Prostate gland (tissue), 2 donors: ENCODE measurements at regions not wholly inside any gene's neighbourhood (a gene's known extent, or its start where the extent isn't known, plus 50 kb on each side); places are given as distances from the start of the nearest gene placed in this dataset.

ENCODE experiments used
- DNase-seq: peaks from one replicate; pipeline ENCODE4 v3.0.0-alpha.2; 2019; ENCODE audit warnings: low spot score
- H3K27ac ChIP-seq, 2 donors: fragments of 200-600 bp; sonication (generic); 2 replicates each; pipeline ENCODE4 v1.5.1; 2017 to 2019
- H3K27me3 ChIP-seq: fragments of 200-600 bp; sonication (generic); replicated peaks from 2 replicates; pipeline ENCODE4 v1.5.1; 2019; ENCODE audit not compliant: insufficient read depth
- H3K36me3 ChIP-seq, 2 donors: fragments of 200-600 bp; sonication (generic); 1 replicate in 1 of 2; 2 replicates in 1 of 2; pipeline versions ENCODE4 v1.5.1 to v1.8.1; 2017 to 2019
- H3K4me1 ChIP-seq: fragments of 200-600 bp; sonication (generic); replicated peaks from 2 replicates; pipeline ENCODE4 v1.5.1; 2019
- H3K4me3 ChIP-seq, 2 donors: fragments of 200-600 bp; sonication (generic); 2 replicates each; pipeline ENCODE4 v1.5.1; 2017 to 2019
- H3K9me3 ChIP-seq: fragments of 200-600 bp; sonication (generic); 2 replicates; pipeline ENCODE4 v1.5.1; 2017
- POLR2A ChIP-seq: fragments of 450-650 bp; IDR thresholded peaks from one replicate; pipeline ENCODE4 v1.6.1; 2016; ENCODE audit warnings: antibody characterized with exemption, mild to moderate bottlenecking
- POLR2AphosphoS5 ChIP-seq: sonication (generic); formaldehyde crosslinking; IDR thresholded peaks from one replicate; pipeline ENCODE4 v1.6.1; 2017; ENCODE audit warnings: antibody characterized with exemption
- WGBS: methylation state at CpG from one replicate; pipeline ENCODE4 v1.1.5; 2018; 5-methylcytosine and 5-hydroxymethylcytosine counted together
- intact Hi-C: fragments of 100-400 bp; cut with DNase I; formaldehyde crosslinking; loops from one replicate; pipeline ENCODE4 v1.14.2; 2022
- TF ChIP-seq, protein P1 (sequence below), 4 experiments: fragments of 200-600 bp in 2 of 4; fragments of 450-650 bp in 2 of 4; sonication (generic) in 2 of 4; IDR thresholded peaks; 1 replicate in 3 of 4; 2 replicates in 1 of 4; pipeline ENCODE4 v1.5.1; 2016 to 2019; ENCODE audit warnings: antibody characterized with exemption in 4 of 4, mild to moderate bottlenecking in 2 of 4, moderate library complexity in 2 of 4

DNA sequence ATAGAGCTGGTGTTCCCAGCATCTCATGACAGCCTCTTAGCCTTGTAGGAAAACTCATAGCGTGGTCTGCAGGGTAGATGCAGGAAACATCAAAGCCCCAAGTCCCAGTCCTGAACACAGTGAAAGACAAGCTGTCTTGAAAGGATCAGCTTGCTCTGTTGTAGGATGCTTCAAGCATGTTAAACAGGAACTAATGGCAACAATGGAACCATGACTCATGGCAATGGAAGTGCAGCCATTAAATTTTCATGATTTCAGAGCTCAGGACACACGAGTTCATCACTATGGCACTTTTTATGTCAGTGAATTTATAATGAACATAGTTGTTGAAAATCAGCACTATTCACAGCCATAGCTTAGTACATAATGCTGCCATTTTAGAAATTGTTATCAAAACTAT, 367.7 kb downstream of the KIF16B start:
- H3K4me1 ChIP-seq: no peaks in the 10 kb centered on the region
- H3K27me3 ChIP-seq: no peaks in the 10 kb centered on the region
- H3K4me3 ChIP-seq: no peak overlapping the region
- intact Hi-C loops: no loop called here
- 59% methylated on average over 2 of the region's 2 CpGs for WGBS
- H3K27ac ChIP-seq: no peak overlapping the region
- DNase-seq: no peak
- TF ChIP-seq POLR2AphosphoS5 (no peak), POLR2A (no peak)
- TF ChIP-seq, protein P1, sequence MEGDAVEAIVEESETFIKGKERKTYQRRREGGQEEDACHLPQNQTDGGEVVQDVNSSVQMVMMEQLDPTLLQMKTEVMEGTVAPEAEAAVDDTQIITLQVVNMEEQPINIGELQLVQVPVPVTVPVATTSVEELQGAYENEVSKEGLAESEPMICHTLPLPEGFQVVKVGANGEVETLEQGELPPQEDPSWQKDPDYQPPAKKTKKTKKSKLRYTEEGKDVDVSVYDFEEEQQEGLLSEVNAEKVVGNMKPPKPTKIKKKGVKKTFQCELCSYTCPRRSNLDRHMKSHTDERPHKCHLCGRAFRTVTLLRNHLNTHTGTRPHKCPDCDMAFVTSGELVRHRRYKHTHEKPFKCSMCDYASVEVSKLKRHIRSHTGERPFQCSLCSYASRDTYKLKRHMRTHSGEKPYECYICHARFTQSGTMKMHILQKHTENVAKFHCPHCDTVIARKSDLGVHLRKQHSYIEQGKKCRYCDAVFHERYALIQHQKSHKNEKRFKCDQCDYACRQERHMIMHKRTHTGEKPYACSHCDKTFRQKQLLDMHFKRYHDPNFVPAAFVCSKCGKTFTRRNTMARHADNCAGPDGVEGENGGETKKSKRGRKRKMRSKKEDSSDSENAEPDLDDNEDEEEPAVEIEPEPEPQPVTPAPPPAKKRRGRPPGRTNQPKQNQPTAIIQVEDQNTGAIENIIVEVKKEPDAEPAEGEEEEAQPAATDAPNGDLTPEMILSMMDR (IDR thresholded peaks at IDR 0.05): no peak
- no peaks in the 10 kb centered on the region for H3K9me3 ChIP-seq
- H3K36me3 ChIP-seq: no peaks in the 10 kb centered on the region

DNA sequence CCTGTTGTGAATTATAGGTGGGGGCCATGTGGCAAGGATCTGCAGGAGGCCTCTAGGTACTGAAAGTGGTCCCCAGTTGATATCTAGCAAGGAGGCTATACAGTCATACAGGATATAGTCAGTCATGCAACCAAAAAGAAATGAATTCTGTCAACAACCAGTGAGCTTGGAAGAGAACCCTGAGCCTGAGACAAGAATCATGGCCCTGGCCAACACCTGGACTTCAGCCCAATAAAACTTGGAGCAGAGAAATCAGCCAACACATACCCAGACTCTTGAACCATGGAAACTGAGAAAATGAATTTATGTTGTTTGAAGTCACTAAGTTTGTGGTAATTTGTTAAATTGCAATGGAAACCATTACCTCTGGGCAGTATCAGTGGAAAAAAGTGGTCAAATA, 370.2 kb downstream of the KIF16B start:
- H3K27me3 ChIP-seq: no peaks in the 10 kb centered on the region
- DNase-seq: no peak
- H3K4me1 ChIP-seq: no peaks in the 10 kb centered on the region
- H3K36me3 ChIP-seq: no peaks in the 10 kb centered on the region
- no peak overlapping the region for H3K4me3 ChIP-seq
- TF ChIP-seq POLR2AphosphoS5: no peak
- TF ChIP-seq POLR2A: no peak
- TF ChIP-seq, protein P1 (IDR thresholded peaks at IDR 0.05): no peak
- no peak overlapping the region for H3K27ac ChIP-seq
- H3K9me3 ChIP-seq: no peaks in the 10 kb centered on the region
- intact Hi-C loops: no loop called here

DNA sequence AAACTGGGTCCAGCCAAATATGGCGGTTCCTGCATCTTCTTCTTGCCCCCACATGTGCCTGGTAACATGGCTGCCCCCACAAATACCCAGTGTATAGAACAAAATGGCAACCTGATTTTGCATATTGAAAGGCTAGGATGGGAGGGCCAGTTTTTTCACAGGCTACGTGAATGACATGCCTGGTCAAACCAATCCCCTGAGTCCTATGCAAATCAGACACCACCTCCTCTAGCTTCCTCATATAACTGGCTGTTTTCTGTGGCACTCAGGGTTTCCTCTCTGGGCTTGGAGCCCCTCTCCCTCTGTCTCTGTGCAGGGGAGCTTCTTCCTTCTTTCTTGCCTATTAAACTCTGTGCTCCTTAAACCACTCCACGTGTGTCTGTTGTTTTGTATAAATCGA, 372.1 kb downstream of the KIF16B start:
- Histone ChIP-seq H3K27me3 (no peaks in the 10 kb centered on the region), H3K9me3 (no peaks in the 10 kb centered on the region), H3K36me3 (no peaks in the 10 kb centered on the region), H3K27ac (no peak overlapping the region), H3K4me3 (no peak overlapping the region), H3K4me1 (no peaks in the 10 kb centered on the region)
- TF ChIP-seq, protein P1 (IDR thresholded peaks at IDR 0.05): no peak
- no peak for TF ChIP-seq POLR2A
- TF ChIP-seq POLR2AphosphoS5: no peak
- DNase-seq: no peak
- 96% methylated on average over 4 of the region's 4 CpGs for whole genome bisulfite sequencing
- intact Hi-C loops: no loop called here

DNA sequence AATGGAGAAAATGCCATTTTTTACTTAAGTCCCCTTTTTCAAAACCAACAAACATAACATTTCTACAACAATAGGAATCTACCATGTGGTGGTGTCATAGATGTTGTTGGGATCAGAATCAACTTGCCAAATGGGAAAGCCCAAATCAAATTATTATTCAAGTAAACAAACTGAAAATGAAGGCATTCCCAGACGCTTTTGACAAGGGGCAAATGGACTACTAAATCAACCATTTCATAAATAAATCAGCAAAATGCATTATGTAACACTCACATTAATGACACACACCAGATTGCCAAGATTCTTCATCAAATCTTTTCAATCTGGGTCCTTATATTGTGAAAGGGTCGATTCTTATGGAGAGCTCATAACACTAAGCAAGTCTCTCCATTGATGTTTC, 375.6 kb downstream of the KIF16B start:
- WGBS: 63% methylated on average over 2 of the region's 2 CpGs
- intact Hi-C loops: no loop called here
- Histone ChIP-seq H3K9me3 (no peaks in the 10 kb centered on the region), H3K27me3 (no peaks in the 10 kb centered on the region), H3K4me1 (no peaks in the 10 kb centered on the region), H3K4me3 (no peak overlapping the region), H3K36me3 (no peaks in the 10 kb centered on the region), H3K27ac (no peak overlapping the region)
- no peak for DNase-seq
- no peak for TF ChIP-seq POLR2A
- TF ChIP-seq, protein P1 (IDR thresholded peaks at IDR 0.05): no peak
- no peak for TF ChIP-seq POLR2AphosphoS5

DNA sequence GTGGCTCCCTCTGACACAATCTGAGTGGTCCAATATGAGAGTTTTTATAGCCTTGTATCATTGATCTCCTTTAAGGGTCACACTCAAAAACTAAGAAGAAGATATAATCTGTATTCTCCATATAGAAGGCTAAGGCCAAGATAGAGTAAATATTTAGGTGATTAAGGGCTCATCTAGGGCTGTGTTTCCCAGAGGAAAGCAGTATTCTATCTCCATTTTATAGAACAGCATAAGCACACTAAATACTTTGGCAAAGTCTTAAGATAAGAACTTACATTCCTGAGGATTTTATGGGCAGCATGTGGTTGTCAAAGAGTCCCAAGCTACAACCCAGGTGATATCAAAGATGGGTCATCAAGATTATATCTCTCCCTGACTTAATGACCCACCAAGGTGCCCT, 377.6 kb downstream of the KIF16B start:
- no peaks in the 10 kb centered on the region for H3K9me3 ChIP-seq
- TF ChIP-seq POLR2A (no peak), POLR2AphosphoS5 (no peak)
- TF ChIP-seq, protein P1 (IDR thresholded peaks at IDR 0.05): no peak
- no peaks in the 10 kb centered on the region for H3K4me1 ChIP-seq
- H3K4me3 ChIP-seq: no peak overlapping the region
- H3K36me3 ChIP-seq: no peaks in the 10 kb centered on the region
- intact Hi-C loops: no loop called here
- H3K27me3 ChIP-seq: no peaks in the 10 kb centered on the region
- no peak overlapping the region for H3K27ac ChIP-seq
- DNase-seq: no peak
